Fibroblast of peridontal ligament (primary cell): ENCODE measurements at regions not wholly inside any gene's neighbourhood (a gene's known extent, or its start where the extent isn't known, plus 50 kb on each side); places are given as distances from the start of the nearest gene placed in this dataset.
"Not testable (repeated sequence)": the region's sequence is repeated elsewhere in the genome, so short reads cannot be mapped to it uniquely, and the experiment has no call there.

Experiments
- DNase-seq: peaks from one replicate; pipeline ENCODE4 v3.0.0-alpha.2; 2010; ENCODE audit errors: extremely low read depth

DNA sequence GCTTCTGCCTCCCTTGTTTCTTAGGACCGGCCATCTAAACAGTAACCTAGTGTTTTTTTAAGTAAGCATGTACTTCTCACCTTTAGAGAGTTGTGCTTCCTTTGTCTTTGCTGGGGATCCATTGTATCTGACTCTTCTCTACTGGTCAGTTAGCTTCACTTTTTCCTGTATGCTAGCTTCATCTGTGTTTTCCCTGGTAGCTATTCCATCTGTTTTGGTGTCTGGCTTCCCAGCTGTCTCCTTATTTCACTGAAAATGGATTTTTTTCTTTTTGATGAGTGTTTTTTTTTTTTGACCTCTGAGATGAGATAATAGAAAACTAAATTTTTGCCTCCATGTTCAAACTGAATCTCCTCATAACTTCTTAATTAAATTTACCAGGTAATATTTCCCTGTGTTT is 637.0 kb upstream of the SLC10A2 start:
- no peak for DNase-seq

GRCh38 chr13:103698000-103698399 is 631.8 kb upstream of the SLC10A2 start:
- no peak for DNase-seq

GRCh38 chr13:103695320-103695719 is 629.1 kb upstream of the SLC10A2 start:
- DNase-seq = no peak

DNA sequence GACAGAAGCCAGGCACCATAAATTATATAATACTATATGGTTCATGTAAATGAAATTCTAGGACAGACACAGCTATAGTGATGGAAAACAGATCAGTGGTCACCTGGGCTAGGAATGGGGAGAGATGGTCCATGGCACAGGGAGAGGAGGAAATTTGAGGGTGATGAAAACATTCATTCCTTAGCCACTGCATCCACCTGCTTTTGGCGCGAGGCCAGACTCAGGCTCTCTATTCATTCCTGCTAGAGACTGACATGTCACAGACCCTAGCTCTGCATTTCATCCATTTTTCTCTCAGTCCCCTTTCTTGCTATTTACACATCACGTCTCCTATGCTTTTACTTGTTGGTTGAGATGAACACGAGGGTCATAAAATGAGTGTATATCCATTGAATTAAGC is 628.3 kb upstream of the SLC10A2 start:
- no peak for DNase-seq

- DNase-seq = no peak
Observed at GRCh38 chr13:103694033-103694432, 627.8 kb upstream of the SLC10A2 start.

DNA sequence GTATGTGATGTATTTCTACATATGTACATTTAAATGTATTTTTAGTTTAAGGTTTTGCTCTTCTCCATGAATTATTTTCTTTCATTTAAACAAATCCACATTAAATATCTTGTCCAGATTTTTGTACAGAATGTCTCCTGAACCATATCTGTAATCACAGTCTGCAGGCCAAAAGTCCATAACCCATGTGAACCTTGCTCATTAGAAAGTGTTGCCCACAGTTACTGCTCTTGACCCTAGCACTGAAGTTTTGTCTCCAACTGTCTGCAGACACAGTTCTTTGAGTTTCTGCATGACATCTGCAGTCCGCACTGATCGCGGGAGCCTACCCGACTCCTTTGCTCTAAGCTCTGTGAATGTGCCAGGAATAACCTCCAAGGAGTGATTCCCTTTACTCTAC is 626.2 kb upstream of the SLC10A2 start:
- DNase-seq = no peak

- no peak for DNase-seq
Observed at GRCh38 chr13:103676329-103676728, 610.1 kb upstream of the SLC10A2 start.

DNA sequence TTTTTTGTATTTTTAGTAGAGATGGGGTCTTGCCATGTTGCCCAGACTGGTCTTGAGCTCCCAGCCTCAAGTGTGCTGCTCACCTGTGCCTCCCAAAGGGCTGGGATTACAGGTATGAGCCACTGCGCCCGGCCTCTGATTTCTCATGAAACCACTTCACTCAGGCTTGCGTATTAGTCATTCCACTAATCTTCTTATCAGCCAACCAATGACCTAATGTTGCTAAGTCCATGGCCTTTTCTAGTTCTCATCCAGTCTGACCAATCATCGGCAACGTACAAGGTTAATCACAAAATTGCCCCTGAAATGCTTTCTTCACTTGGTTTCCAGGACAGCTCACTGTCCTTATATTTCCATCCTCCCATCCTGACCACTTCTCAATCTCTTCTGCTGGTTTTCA is 605.3 kb upstream of the SLC10A2 start:
- DNase-seq = no peak

DNA sequence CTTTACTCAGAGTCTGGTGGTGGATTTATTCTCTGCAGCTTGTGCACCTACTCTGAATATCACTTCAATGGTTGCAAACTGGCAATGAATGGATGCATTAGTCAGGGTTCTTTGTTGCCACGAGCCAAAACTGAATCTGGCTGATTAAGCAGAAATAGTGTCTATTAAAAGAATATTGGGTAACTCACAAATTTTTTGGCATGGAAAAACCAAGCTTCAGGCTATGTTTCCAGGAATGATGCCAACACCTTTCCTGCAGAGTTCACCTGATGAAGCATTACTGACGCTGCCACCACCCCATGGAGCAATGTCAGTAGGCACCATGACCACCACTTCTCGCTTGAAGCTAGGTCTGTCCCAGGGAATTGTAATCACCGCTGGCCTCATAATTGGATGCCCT is 597.8 kb upstream of the SLC10A2 start:
- no peak for DNase-seq

GRCh38 chr13:103656311-103656710 is 590.1 kb upstream of the SLC10A2 start:
- DNase-seq = no peak

- no peak for DNase-seq
Observed at GRCh38 chr13:103640606-103641005, 574.4 kb upstream of the SLC10A2 start.

DNA sequence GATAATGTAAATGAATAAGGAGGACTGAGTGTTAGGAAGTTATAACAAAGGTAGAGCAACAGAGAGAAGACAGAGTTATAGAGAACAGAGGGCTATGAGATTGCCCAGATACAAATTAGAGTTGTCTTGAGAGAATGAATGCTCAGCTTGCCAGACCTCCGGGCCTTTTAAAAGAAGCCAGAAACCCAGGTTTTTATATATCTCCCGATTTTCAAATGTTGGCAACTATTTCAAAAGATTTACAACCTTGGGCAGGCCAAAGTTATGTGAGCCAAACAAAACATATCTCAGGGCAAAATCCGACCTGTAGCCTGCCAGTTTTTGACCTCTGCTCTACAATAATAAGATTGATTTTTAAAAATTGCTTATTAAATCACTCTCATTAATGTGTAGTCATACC is 573.1 kb upstream of the SLC10A2 start:
- DNase-seq = no peak

DNA sequence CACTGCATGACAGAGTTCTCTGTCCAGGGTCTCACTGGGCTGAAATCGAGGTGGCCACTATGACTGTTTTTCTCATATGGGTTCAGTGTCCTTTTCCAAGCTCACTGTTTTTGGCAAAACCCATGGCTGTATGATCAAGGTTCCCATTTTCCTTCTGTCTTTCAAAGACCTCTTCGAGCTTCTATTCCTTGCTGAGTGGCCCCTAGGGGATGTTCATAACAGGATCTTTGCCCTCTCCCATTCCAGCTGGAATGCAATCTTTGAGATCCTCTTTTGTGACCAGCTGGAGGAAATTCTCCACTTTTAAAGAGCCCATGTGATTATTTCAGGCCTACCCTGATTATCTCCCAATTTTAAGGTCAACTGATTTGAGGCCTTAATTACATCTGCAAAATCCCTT is 572.5 kb upstream of the SLC10A2 start:
- DNase-seq = no peak

DNA sequence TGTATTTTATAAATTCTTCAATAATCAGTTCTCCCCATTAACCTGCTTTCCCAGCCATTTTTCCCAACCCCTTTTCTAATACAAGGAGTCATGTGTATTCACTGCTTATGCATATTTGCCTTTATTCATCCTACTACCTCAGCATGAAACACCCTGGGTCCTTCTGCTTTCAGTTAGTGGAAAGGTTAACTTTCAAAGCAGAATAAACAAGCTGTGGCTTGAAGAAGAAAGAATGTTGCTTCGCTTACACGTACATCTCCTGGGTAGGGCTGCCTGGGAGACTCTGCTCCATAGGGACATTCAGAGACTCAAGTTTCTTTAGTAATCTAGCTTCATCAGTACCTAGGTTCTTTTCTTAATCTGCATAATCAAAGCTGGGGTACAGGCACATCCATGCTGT is 567.8 kb upstream of the SLC10A2 start:
- DNase-seq = no peak

DNA sequence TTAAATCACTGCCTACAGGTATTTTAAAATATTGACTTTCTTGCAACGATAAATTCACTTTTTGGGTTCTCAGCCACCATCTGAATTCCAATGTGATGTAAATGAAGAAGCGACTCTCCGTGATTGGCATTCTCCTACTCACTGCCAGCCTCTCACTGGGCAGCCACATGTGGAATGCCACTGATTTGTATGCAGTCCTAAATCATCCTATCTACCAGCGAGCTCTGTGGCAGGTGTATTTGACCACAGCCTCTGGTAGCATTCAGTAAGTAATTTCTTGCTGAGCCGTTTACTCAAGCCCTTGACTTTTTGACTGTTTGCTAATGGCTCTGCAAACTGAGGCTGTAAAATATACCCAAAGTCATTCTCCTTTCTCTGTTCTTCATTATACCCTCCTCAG is 559.0 kb upstream of the SLC10A2 start:
- no peak for DNase-seq

DNA sequence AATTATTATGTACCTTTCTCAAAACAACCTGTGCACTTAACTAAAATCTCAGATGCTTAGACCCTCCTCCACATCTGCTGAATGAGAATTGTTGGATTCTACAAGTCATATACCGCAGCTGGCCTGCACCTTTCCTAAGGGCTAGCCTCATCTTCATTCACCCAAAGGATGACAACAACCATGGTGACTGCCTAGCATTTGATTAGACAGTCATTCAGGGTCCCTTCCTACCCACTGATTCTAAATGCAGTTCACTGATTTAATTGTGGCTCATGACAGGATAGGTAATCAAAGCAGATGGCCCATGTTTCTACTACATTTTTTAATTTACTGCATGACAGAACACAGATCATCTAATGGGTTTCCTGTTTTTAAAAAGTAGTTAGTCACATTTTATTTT is 551.9 kb upstream of the SLC10A2 start:
- DNase-seq = no peak

DNA sequence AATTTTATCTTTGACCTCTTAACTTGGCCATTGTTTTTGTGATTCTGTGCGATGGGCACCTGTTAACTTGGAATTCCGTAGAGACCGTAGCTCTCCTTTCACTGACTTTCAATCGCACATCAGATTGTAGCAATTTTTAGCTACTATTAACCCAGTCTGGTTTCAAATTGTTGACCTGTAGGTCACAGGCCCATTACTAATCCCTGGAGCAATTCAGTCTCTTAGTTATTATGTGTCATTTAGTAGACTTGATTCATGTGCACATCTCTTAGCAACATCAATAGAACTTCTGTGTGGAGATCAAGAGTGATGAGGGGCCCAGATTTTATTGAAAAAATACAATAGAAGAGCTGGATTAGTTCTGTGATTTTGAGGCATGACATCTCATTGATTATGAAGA is 549.6 kb upstream of the SLC10A2 start:
- no peak for DNase-seq

DNA sequence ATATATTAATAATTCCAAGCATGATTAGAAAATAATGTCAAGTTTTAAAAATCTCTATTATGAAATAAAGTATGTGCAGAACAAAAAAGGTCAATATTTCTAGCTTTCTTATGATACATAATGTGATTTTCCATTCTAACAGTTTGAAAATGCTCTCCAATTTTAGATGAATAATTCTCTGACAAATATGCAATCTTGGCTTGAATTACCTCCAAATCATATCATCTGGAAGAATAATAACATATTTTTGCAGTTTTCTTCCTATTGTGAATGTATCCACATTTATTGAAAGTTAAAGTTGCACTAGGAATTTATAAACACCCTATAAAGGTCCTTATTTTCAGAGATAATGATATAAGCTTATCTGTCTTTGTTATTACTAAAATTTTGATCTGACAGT is 548.5 kb upstream of the SLC10A2 start:
- no peak for DNase-seq

DNA sequence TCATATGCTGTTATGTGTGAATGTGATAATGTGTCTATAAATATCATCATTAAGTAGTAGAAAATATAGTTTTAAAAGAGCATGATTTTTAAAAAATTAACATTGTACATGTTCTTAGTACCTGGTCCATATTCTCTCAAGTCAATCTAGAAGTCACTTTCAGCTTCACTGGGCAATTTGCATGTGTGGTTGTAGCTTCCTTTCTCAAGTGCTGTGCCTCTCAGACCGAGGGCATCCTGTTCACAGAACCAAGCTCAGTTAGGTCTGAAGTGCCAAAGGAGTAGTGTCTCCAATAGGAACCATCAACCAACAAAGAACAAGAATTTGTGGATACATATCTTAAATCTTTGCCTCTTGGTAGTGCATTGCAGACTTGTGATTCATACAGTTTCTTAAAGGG is 541.8 kb upstream of the SLC10A2 start:
- DNase-seq = no peak

GRCh38 chr13:103605546-103606326 is 539.5 kb upstream of the SLC10A2 start:
- no peak for DNase-seq

- DNase-seq = not testable (repeated sequence)
Observed at GRCh38 chr13:103599870-103600269, 533.7 kb upstream of the SLC10A2 start.

GRCh38 chr13:103598671-103599070 is 532.5 kb upstream of the SLC10A2 start:
- DNase-seq = no peak

- no peak for DNase-seq
Observed at GRCh38 chr13:103573446-103573845, 507.2 kb upstream of the SLC10A2 start.

DNA sequence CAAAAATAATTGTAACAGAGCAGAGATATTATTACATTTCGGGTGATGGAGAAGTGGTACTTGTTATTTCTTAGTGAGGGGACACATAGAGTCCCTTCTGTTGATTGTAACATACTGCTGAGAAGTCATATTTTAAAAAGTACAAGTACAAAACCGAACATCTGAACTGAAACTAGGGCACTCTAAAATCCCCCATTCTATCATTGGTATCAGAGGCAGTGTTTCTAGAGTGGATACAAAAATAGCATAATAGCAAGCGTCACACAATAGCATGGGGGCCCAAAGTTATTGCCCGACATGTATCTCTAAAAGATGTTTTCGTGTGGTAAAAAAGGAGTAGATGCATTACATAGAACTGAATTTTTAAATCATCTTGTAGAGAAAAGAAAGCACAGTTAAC is 502.1 kb upstream of the SLC10A2 start:
- no peak for DNase-seq
